LNCAP (cell line): ENCODE measurements at regions not wholly inside any gene's neighbourhood (a gene's known extent, or its start where the extent isn't known, plus 50 kb on each side); places are given as distances from the start of the nearest gene placed in this dataset.

ENCODE experiments used
- CTCF ChIP-seq: fragments of 450-650 bp; IDR thresholded peaks from 2 replicates; pipeline ENCODE4 v1.5.1; 2017; ENCODE audit warnings: mild to moderate bottlenecking

- no peak for TF ChIP-seq CTCF
These were observed 204.7 kb downstream of the KITLG start for GRCh38 chr12:88375306-88376305.

- no peak for TF ChIP-seq CTCF
These were observed 202.3 kb downstream of the KITLG start for GRCh38 chr12:88377973-88378372.

- TF ChIP-seq CTCF = no peak
These were observed 198.8 kb downstream of the KITLG start for GRCh38 chr12:88381466-88381865.

- TF ChIP-seq CTCF = no peak
These were observed 196.9 kb downstream of the KITLG start for GRCh38 chr12:88383405-88383804.

GRCh38 chr12:88388566-88389540 lies 191.4 kb downstream of the KITLG start:
- no peak for TF ChIP-seq CTCF

GRCh38 chr12:88390811-88391210 lies 189.5 kb downstream of the KITLG start:
- TF ChIP-seq CTCF = no peak

GRCh38 chr12:88391556-88391955 lies 188.7 kb downstream of the KITLG start:
- TF ChIP-seq CTCF = no peak
